T-cell (primary cell): ENCODE measurements at regions not wholly inside any gene's neighbourhood (a gene's known extent, or its start where the extent isn't known, plus 50 kb on each side); places are given as distances from the start of the nearest gene placed in this dataset.

Experiments used
- ATAC-seq, 4 experiments: fragments of 200-7000 bp in 3 of 4; fragments of 150-1000 bp in 1 of 4; cut with Tn5 transposase; replicated peaks in 1 of 4; 1 replicate in 3 of 4; 2 replicates in 1 of 4; pipeline ENCODE4 v1.10.0; 2021; ENCODE audit warnings: moderate library complexity in 3 of 4, mild to moderate bottlenecking in 2 of 4, moderate number of reproducible peaks in 1 of 4
- CTCF ChIA-PET, 2 donors: fragments of 300-600 bp; sonication (Branson Sonifier 250); formaldehyde crosslinking; loops; one replicate each; lab custom pipeline; 2022; ENCODE audit warnings: antibody characterized with exemption in 2 of 2; lab: Charles Lee
- POLR2A ChIA-PET, 2 donors: fragments of 300-600 bp; sonication (Branson Sonifier 250); formaldehyde crosslinking; loops; one replicate each; lab custom pipeline; 2022; ENCODE audit warnings: antibody characterized with exemption in 2 of 2; lab: Charles Lee
- DNase-seq, 35 experiments: peaks; one replicate each; pipeline versions ENCODE4 v3.0.0 to v3.0.0-alpha.2; 2013 to 2023
- H3K27ac ChIP-seq: one replicate; pipeline ENCODE4 v1.5.1; 2013; ENCODE audit warnings: low read length
- H3K27me3 ChIP-seq, 2 experiments: replicated peaks in 1 of 2; 1 replicate in 1 of 2; 2 replicates in 1 of 2; pipeline versions ENCODE4 v1.6.1 to v1.7.0; 2013; ENCODE audit warnings: low read length in 1 of 2, mixed read lengths in 1 of 2; ENCODE audit not compliant: control insufficient read depth in 2 of 2, insufficient read depth in 2 of 2; ENCODE audit errors: extremely low read depth in 1 of 2
- H3K36me3 ChIP-seq, 2 donors: 1 replicate in 1 of 2; 2 replicates in 1 of 2; pipeline versions ENCODE4 v1.6.1 to v1.7.0; 2013; ENCODE audit warnings: low read length in 1 of 2; ENCODE audit not compliant: control insufficient read depth in 2 of 2, insufficient read depth in 1 of 2; ENCODE audit errors: extremely low read depth in 1 of 2
- H3K4me1 ChIP-seq, 2 experiments: 1 replicate in 1 of 2; 2 replicates in 1 of 2; pipeline versions ENCODE4 v1.6.1 to v1.7.0; 2013; ENCODE audit warnings: low read length in 2 of 2, mixed read lengths in 1 of 2; ENCODE audit not compliant: insufficient read depth in 2 of 2, control insufficient read depth in 1 of 2; ENCODE audit errors: extremely low read depth in 1 of 2
- H3K4me3 ChIP-seq, 2 donors: 1 replicate in 1 of 2; 2 replicates in 1 of 2; pipeline versions ENCODE4 v1.5.1 to v1.7.0; 2013; ENCODE audit warnings: mild to moderate bottlenecking in 2 of 2, low read length in 1 of 2, moderate library complexity in 1 of 2; ENCODE audit not compliant: control insufficient read depth in 1 of 2; ENCODE audit errors: extremely low read depth in 1 of 2
- H3K9me3 ChIP-seq: 2 replicates; pipeline ENCODE4 v1.7.0; 2013
- H3K27ac Mint-ChIP-seq, 2 donors: one replicate each; pipeline ENCODE4 v1.8.0; 2020 to 2021; ENCODE audit warnings: mild to moderate bottlenecking in 2 of 2, mixed read lengths in 2 of 2
- H3K27me3 Mint-ChIP-seq, 2 donors: one replicate each; pipeline ENCODE4 v1.8.0; 2021 to 2022; ENCODE audit warnings: mixed read lengths in 2 of 2
- H3K36me3 Mint-ChIP-seq: one replicate; pipeline ENCODE4 v1.8.0; 2021; ENCODE audit warnings: mixed read lengths
- H3K4me1 Mint-ChIP-seq, 3 donors: one replicate each; pipeline ENCODE4 v1.8.0; 2020 to 2022; ENCODE audit warnings: mixed read lengths in 3 of 3, mild to moderate bottlenecking in 1 of 3
- H3K4me3 Mint-ChIP-seq, 3 donors: one replicate each; pipeline ENCODE4 v1.8.0; 2020 to 2022; ENCODE audit warnings: mild to moderate bottlenecking in 3 of 3, mixed read lengths in 3 of 3, moderate library complexity in 3 of 3
- H3K9me3 Mint-ChIP-seq, 3 donors: one replicate each; pipeline ENCODE4 v1.8.0; 2020 to 2022; ENCODE audit warnings: mixed read lengths in 3 of 3
- WGBS: methylation state at CpG from one replicate; pipeline ENCODE4 v1.1.5; 2013; ENCODE audit warnings: missing lambda C conversion rate; ENCODE audit not compliant: insufficient coverage; 5-methylcytosine and 5-hydroxymethylcytosine counted together

DNA sequence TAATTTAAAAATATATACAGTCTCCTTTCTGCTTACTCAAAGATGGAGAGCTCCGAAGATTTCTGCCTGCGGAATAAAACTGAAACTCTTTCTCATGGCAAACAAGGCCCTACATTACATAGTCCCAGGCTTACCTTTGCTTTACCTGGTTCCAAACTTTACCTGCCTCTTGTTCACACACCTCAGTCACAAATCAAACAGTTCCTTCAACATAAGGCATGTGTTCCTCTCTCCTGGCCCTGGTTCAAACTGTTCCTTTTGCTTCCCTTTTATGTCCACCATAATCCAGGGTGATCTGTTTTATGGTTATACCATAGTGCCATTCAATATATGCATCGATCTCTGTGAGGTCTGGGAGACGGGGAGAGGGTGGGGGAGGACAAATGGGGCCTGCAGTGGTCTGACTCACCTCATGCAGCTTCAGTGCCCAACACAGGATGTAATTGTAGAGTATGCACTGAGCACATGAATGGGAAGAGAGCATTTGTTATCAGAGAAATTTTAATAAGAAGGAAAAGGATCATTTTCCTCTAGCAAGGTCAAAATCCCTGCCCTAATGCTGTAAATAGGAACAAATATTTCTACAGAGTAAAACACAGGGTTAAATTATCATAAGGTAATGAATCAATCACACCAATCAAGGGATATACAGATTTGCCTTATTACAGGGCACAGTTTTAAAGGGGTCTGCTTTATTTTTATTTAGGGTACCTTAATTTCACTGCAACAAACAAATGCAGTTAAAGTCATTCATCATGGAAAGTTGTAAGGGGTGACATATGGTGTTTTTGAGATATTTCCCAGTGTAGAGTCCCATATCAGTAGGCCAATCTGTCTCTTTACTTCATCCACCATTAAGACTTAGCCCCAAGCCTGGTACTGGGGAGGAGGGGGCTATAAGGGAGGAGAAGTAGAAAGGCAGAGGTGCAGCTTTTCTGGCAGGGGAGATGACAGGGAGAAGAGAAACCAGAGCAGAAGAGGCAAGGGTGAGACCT lies 88.8 kb upstream of the PDE1C start:
- Mint-ChIP-seq H3K9me3 (peaks cover 0 to 13% (median 4%) of the 10 kb centered on the region in 3 donors), H3K27ac (no peak overlapping the region), H3K36me3 (no peaks in the 10 kb centered on the region), H3K4me1 (no peaks in the 10 kb centered on the region), H3K27me3 (peaks cover 0 to 9% of the 10 kb centered on the region in 2 donors), H3K4me3 (no peak overlapping the region)
- Histone ChIP-seq H3K36me3 (no peaks in the 10 kb centered on the region), H3K4me3 (no peak overlapping the region), H3K9me3 (no peaks in the 10 kb centered on the region), H3K4me1 (no peaks in the 10 kb centered on the region), H3K27me3 (no peaks in the 10 kb centered on the region), H3K27ac (no peak overlapping the region)
- ChIA-PET CTCF (interaction anchor here in 1 of 2 donors (0.6 kb wide), 1 partner anchor 52 kb away, joined by 3 read pairs; no protein-coding TSS in a partner anchor), POLR2A (interaction anchor here in 1 of 2 donors (0.6 kb wide), 1 partner anchor 11 kb away, joined by 12 read pairs; no protein-coding TSS in a partner anchor)
- DNase-seq (no peak), ATAC-seq (no peak)
- 81% methylated on average over 4 of the region's 4 CpGs for WGBS

DNA sequence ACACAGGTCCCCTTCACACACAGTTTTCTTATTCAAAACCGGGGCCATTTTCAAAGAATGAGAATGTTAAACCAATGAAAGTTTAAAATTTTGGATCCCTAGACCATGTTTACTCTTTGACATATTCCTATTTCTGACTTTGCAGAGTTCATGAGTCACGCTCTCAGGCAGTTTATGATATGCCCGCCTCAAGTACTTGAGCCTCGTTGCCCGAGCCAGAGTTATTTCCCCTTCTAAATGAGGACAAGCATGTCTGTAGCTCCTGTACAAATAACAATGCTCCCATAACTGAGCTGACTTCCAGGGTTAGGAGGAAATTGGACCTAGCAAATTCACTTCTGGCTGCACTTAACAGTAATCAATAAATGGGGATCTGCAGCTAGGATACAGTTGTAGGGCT lies 87.9 kb upstream of the PDE1C start:
- DNase-seq: no peak
- Histone ChIP-seq H3K36me3 (no peaks in the 10 kb centered on the region), H3K27ac (no peak overlapping the region), H3K27me3 (no peaks in the 10 kb centered on the region), H3K4me3 (no peak overlapping the region), H3K9me3 (no peaks in the 10 kb centered on the region), H3K4me1 (no peaks in the 10 kb centered on the region)
- Mint-ChIP-seq H3K27ac (no peak overlapping the region), H3K4me3 (no peak overlapping the region), H3K36me3 (no peaks in the 10 kb centered on the region), H3K9me3 (peaks cover 0 to 13% (median 4%) of the 10 kb centered on the region in 3 donors), H3K27me3 (peaks cover 0 to 9% of the 10 kb centered on the region in 2 donors), H3K4me1 (no peaks in the 10 kb centered on the region)
- 83% methylated on average over 4 of the region's 5 CpGs for WGBS
- POLR2A ChIA-PET: no interaction called here
- CTCF ChIA-PET: interaction anchor here in 1 of 2 donors (0.6 kb wide), 2 partner anchors 53 to 1775 kb away, joined by 3 read pairs; no protein-coding TSS in a partner anchor
- no peak for ATAC-seq

DNA sequence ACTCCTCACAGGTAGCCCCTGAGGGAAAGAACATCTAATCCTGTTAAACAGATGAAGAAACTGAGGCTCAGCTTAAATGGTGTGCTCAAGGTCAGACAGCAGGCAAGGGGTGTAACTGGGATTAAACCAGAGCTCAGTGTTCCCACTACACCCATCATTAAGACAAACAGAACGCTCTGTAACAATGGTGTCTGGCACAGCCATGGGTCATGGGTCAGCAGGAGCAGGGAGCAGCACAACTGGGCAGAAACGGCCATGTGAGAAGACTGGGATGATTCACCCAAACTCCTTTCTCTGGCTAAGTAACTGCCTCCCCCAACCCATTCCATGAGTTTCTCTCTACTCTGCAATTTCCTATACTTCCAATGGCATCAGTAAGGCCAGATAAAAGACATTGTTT lies 85.5 kb upstream of the PDE1C start:
- ATAC-seq (no peak), DNase-seq (no peak)
- Histone ChIP-seq H3K9me3 (no peaks in the 10 kb centered on the region), H3K36me3 (no peaks in the 10 kb centered on the region), H3K4me3 (no peak overlapping the region), H3K27ac (no peak overlapping the region), H3K4me1 (no peaks in the 10 kb centered on the region), H3K27me3 (no peaks in the 10 kb centered on the region)
- POLR2A ChIA-PET: no interaction called here
- Mint-ChIP-seq H3K4me3 (no peak overlapping the region), H3K9me3 (peaks cover 0 to 13% (median 7%) of the 10 kb centered on the region in 3 donors), H3K4me1 (no peaks in the 10 kb centered on the region), H3K27ac (no peak overlapping the region), H3K27me3 (peaks cover 0 to 9% of the 10 kb centered on the region in 2 donors), H3K36me3 (no peaks in the 10 kb centered on the region)
- whole genome bisulfite sequencing: 60% methylated on average over 1 of the region's 2 CpGs
- CTCF ChIA-PET: no interaction called here

- no peak for DNase-seq
- H3K36me3 Mint-ChIP-seq: no peaks in the 10 kb centered on the region
- Histone ChIP-seq H3K9me3 (no peaks in the 10 kb centered on the region), H3K4me1 (no peaks in the 10 kb centered on the region), H3K36me3 (no peaks in the 10 kb centered on the region), H3K4me3 (no peak overlapping the region), H3K27ac (no peak overlapping the region), H3K27me3 (no peaks in the 10 kb centered on the region)
- H3K27me3 Mint-ChIP-seq: peaks cover 0 to 9% of the 10 kb centered on the region in 2 donors
- no peaks in the 10 kb centered on the region for H3K4me1 Mint-ChIP-seq
- CTCF ChIA-PET: no interaction called here
- 83% methylated on average over 1 of the region's 3 CpGs for WGBS
- ATAC-seq: no peak
- POLR2A ChIA-PET: no interaction called here
- no peak overlapping the region for H3K27ac Mint-ChIP-seq
- no peak overlapping the region for H3K4me3 Mint-ChIP-seq
- peaks cover 0 to 13% (median 7%) of the 10 kb centered on the region in 3 donors for H3K9me3 Mint-ChIP-seq
These were observed 84.6 kb upstream of the PDE1C start for GRCh38 chr7:32154797-32155196.

- H3K4me1 ChIP-seq: no peaks in the 10 kb centered on the region
- Mint-ChIP-seq H3K27ac (no peak overlapping the region), H3K4me1 (no peaks in the 10 kb centered on the region), H3K9me3 (peaks cover 0 to 7% (median 4%) of the 10 kb centered on the region in 3 donors), H3K27me3 (peaks cover 0 to 4% of the 10 kb centered on the region in 2 donors), H3K4me3 (no peak overlapping the region), H3K36me3 (no peaks in the 10 kb centered on the region)
- H3K36me3 ChIP-seq: no peaks in the 10 kb centered on the region
- no peak for DNase-seq
- H3K27me3 ChIP-seq: no peaks in the 10 kb centered on the region
- POLR2A ChIA-PET: no interaction called here
- no peak for ATAC-seq
- H3K4me3 ChIP-seq: no peak overlapping the region
- H3K9me3 ChIP-seq: no peaks in the 10 kb centered on the region
- CTCF ChIA-PET: no interaction called here
- WGBS: 100% methylated on average over 2 of the region's 4 CpGs
- H3K27ac ChIP-seq: no peak overlapping the region
These were observed 82.8 kb upstream of the PDE1C start for GRCh38 chr7:32153006-32153405.

DNA sequence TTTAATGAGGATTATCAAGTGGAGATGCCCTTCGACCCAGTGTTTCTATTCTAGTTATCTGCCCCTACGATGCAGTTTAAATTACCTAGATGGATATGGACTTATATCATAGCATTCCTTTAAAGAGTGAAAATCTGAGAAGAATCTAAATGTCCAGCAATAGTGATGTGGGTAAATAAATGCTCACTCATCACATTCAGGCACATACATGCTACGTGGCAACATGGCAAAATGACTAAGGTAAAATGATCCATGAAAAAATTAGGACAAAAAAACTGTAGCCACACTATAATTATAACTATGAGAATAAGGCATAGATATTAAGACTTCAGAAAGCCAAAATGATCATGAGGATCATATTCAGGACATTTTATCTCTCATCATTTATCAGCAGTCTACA lies 82.4 kb upstream of the PDE1C start:
- Histone ChIP-seq H3K27me3 (no peaks in the 10 kb centered on the region), H3K36me3 (no peaks in the 10 kb centered on the region), H3K4me1 (no peaks in the 10 kb centered on the region), H3K27ac (no peak overlapping the region), H3K4me3 (no peak overlapping the region), H3K9me3 (no peaks in the 10 kb centered on the region)
- DNase-seq (no peak), ATAC-seq (no peak)
- no CpG with 5 or more reads among the region's 3 CpGs for WGBS
- POLR2A ChIA-PET: no interaction called here
- Mint-ChIP-seq H3K27ac (no peak overlapping the region), H3K36me3 (no peaks in the 10 kb centered on the region), H3K27me3 (peaks cover 0 to 4% of the 10 kb centered on the region in 2 donors), H3K4me1 (no peaks in the 10 kb centered on the region), H3K9me3 (peaks cover 0 to 7% (median 4%) of the 10 kb centered on the region in 3 donors), H3K4me3 (no peak overlapping the region)
- CTCF ChIA-PET: no interaction called here
